Mesendoderm (in vitro differentiated cells): ENCODE measurements at regions not wholly inside any gene's neighbourhood (a gene's known extent, or its start where the extent isn't known, plus 50 kb on each side); places are given as distances from the start of the nearest gene placed in this dataset.

Experiments used
- DNase-seq: peaks from one replicate; pipeline ENCODE4 v3.0.0; 2013
- H2AK5ac ChIP-seq: 2 replicates; pipeline ENCODE4 v1.6.1; 2013; ENCODE audit warnings: low read length, inconsistent platforms
- H2BK120ac ChIP-seq: 2 replicates; pipeline ENCODE4 v1.6.1; 2013; ENCODE audit warnings: low read depth, mild to moderate bottlenecking, low read length, moderate library complexity, mixed read lengths
- H2BK15ac ChIP-seq: replicated peaks from 2 replicates; pipeline ENCODE4 v1.6.1; 2013; ENCODE audit warnings: low read depth, mild to moderate bottlenecking, moderate library complexity
- H2BK5ac ChIP-seq: 2 replicates; pipeline ENCODE4 v1.6.1; 2013; ENCODE audit warnings: low read length, inconsistent platforms
- H3K18ac ChIP-seq: 2 replicates; pipeline ENCODE4 v1.6.1; 2013; ENCODE audit warnings: mild to moderate bottlenecking, low read length, mixed read lengths
- H3K23ac ChIP-seq: one replicate; pipeline ENCODE4 v1.6.1; 2013; ENCODE audit warnings: low read length
- H3K27ac ChIP-seq: 2 replicates; pipeline ENCODE4 v1.5.1; 2013; ENCODE audit warnings: low read depth, mild to moderate bottlenecking, inconsistent platforms, low read length, moderate library complexity
- H3K27me3 ChIP-seq: 2 replicates; pipeline ENCODE4 v1.6.1; 2013; ENCODE audit warnings: low read length, control low read depth, mild to moderate bottlenecking, inconsistent platforms; ENCODE audit not compliant: insufficient read depth, poor library complexity
- H3K36me3 ChIP-seq: 2 replicates; pipeline ENCODE4 v1.6.1; 2013; ENCODE audit warnings: low read length, inconsistent platforms; ENCODE audit not compliant: control insufficient read depth, insufficient read depth
- H3K4ac ChIP-seq: one replicate; pipeline ENCODE4 v1.6.1; 2013; ENCODE audit warnings: low read depth, mild to moderate bottlenecking, low read length, moderate library complexity
- H3K4me1 ChIP-seq: 2 replicates; pipeline ENCODE4 v1.6.1; 2013; ENCODE audit warnings: low read depth, low read length, inconsistent platforms; ENCODE audit not compliant: control insufficient read depth
- H3K4me2 ChIP-seq: 2 replicates; pipeline ENCODE4 v1.6.1; 2013; ENCODE audit warnings: low read length
- H3K4me3 ChIP-seq: 2 replicates; pipeline ENCODE4 v1.5.1; 2013; ENCODE audit warnings: mild to moderate bottlenecking, low read length
- H3K56ac ChIP-seq: one replicate; pipeline ENCODE4 v1.6.1; 2013; ENCODE audit warnings: low read length
- H3K79me1 ChIP-seq: 2 replicates; pipeline ENCODE4 v1.6.1; 2013; ENCODE audit warnings: low read length, inconsistent platforms
- H3K79me2 ChIP-seq: 2 replicates; pipeline ENCODE4 v1.6.1; 2013; ENCODE audit warnings: mild to moderate bottlenecking, low read length; ENCODE audit not compliant: control insufficient read depth, insufficient read depth
- H3K9ac ChIP-seq: 2 replicates; pipeline ENCODE4 v1.6.1; 2013; ENCODE audit warnings: low read length, inconsistent platforms
- H4K5ac ChIP-seq: one replicate; pipeline ENCODE4 v1.6.1; 2013; ENCODE audit warnings: low read length
- H4K8ac ChIP-seq: one replicate; pipeline ENCODE4 v1.6.1; 2013; ENCODE audit warnings: low read depth, mild to moderate bottlenecking, control low read depth, low read length, moderate library complexity
- WGBS: extraction: QIAGEN DNeasy Blood & Tissue Kit; methylation state at CpG from one replicate; pipeline ENCODE4 v1.1.7; 2013; ENCODE audit warnings: low lambda C conversion rate, missing lambda C conversion rate; ENCODE audit not compliant: insufficient coverage; ENCODE audit errors: extremely low coverage; 5-methylcytosine and 5-hydroxymethylcytosine counted together

GRCh38 chr3:43948013-43948412 lies 257.3 kb downstream of the ABHD5 start:
- H3K79me1 ChIP-seq, result no peaks in the 10 kb centered on the region
- no peak overlapping the region for H4K8ac ChIP-seq
- H2BK15ac ChIP-seq, result no peak overlapping the region
- no peak overlapping the region for H3K27ac ChIP-seq
- H2BK120ac ChIP-seq, result no peak overlapping the region
- no peak overlapping the region for H3K4me2 ChIP-seq
- no peak for DNase-seq
- H3K4ac ChIP-seq, result no peak overlapping the region
- no peaks in the 10 kb centered on the region for H3K4me1 ChIP-seq
- H3K27me3 ChIP-seq, result no peaks in the 10 kb centered on the region
- no peak overlapping the region for H2BK5ac ChIP-seq
- no CpG with 5 or more reads among the region's 5 CpGs for WGBS
- H3K79me2 ChIP-seq, result no peaks in the 10 kb centered on the region
- no peaks in the 10 kb centered on the region for H3K36me3 ChIP-seq
- no peak overlapping the region for H4K5ac ChIP-seq
- no peak overlapping the region for H3K4me3 ChIP-seq
- no peak overlapping the region for H3K18ac ChIP-seq
- no peak overlapping the region for H3K56ac ChIP-seq
- no peak overlapping the region for H3K9ac ChIP-seq
- H3K23ac ChIP-seq, result no peak overlapping the region
- H2AK5ac ChIP-seq, result no peak overlapping the region

GRCh38 chr3:43949594-43949993 lies 258.9 kb downstream of the ABHD5 start:
- no peaks in the 10 kb centered on the region for H3K27me3 ChIP-seq
- no CpG with 5 or more reads among the region's 6 CpGs for WGBS
- no peaks in the 10 kb centered on the region for H3K79me1 ChIP-seq

DNA sequence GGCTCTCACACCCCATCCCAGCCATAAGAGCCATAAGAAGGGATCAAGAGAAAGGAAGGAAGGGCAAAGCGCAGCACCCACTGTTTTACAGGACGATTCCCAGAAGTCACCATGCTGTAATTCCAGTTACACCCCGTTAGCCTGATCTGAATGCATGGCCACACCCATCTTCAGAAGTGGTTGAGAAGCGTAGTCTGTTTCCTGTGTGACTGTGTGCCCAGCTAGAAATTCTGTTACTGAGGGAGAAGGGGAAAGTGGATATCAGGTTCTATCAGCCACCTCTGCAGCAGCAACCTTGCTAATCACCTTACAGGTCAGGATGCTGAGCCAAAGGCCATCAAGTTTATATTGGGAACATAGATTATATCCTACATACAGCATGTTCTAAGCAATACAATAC lies 260.0 kb downstream of the ABHD5 start:
- H3K27ac ChIP-seq, result no peak overlapping the region
- no peak overlapping the region for H2BK15ac ChIP-seq
- no CpG with 5 or more reads among the region's 4 CpGs for WGBS
- no peak overlapping the region for H3K9ac ChIP-seq
- H3K79me1 ChIP-seq, result no peaks in the 10 kb centered on the region
- no peak overlapping the region for H3K18ac ChIP-seq
- H2BK5ac ChIP-seq, result no peak overlapping the region
- H3K4me1 ChIP-seq, result no peaks in the 10 kb centered on the region
- no peak for DNase-seq
- H2AK5ac ChIP-seq, result no peak overlapping the region
- no peak overlapping the region for H2BK120ac ChIP-seq
- H3K4me3 ChIP-seq, result no peak overlapping the region
- H3K79me2 ChIP-seq, result no peaks in the 10 kb centered on the region
- H3K23ac ChIP-seq, result no peak overlapping the region
- no peaks in the 10 kb centered on the region for H3K36me3 ChIP-seq
- H4K8ac ChIP-seq, result no peak overlapping the region
- no peak overlapping the region for H4K5ac ChIP-seq
- H3K27me3 ChIP-seq, result no peaks in the 10 kb centered on the region
- no peak overlapping the region for H3K56ac ChIP-seq
- no peak overlapping the region for H3K4me2 ChIP-seq
- H3K4ac ChIP-seq, result no peak overlapping the region

More at GRCh38 chr3:43949594-43949993, 258.9 kb downstream of the ABHD5 start:
- H3K27ac ChIP-seq, result no peak overlapping the region
- no peak overlapping the region for H3K23ac ChIP-seq
- no peak overlapping the region for H3K56ac ChIP-seq
- H3K4me3 ChIP-seq, result no peak overlapping the region
- no peak overlapping the region for H2AK5ac ChIP-seq
- H3K4me1 ChIP-seq, result no peaks in the 10 kb centered on the region
- no peak overlapping the region for H3K9ac ChIP-seq
- H4K5ac ChIP-seq, result no peak overlapping the region
- no peaks in the 10 kb centered on the region for H3K36me3 ChIP-seq
- no peak overlapping the region for H2BK5ac ChIP-seq
- H2BK15ac ChIP-seq, result no peak overlapping the region
- H3K4me2 ChIP-seq, result no peak overlapping the region
- no peak overlapping the region for H2BK120ac ChIP-seq
- DNase-seq, result no peak
- no peaks in the 10 kb centered on the region for H3K79me2 ChIP-seq
- no peak overlapping the region for H3K4ac ChIP-seq
- H3K18ac ChIP-seq, result no peak overlapping the region
- no peak overlapping the region for H4K8ac ChIP-seq

DNA sequence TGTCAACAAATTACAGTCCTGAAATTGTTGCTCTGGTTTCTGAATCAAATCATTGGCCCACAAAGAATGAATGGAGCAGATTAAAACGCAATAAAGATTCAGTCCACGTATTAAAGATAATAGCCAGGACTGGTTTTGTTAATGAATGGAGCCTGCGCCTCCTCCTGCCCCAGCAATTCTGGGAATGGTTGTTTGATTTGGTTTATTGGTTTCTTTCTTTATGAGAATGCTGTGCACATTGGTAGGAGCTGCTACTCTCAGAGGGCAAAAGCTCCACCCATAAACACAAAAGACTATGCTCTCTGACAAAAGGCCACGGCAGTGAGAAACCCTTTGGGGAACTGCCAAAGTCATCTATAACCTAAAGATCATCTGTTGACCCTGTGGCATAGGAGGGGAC lies 261.1 kb downstream of the ABHD5 start:
- Histone ChIP-seq H3K18ac (no peak overlapping the region), H2BK120ac (no peak overlapping the region), H3K4ac (no peak overlapping the region), H3K56ac (no peak overlapping the region), H3K4me2 (no peak overlapping the region), H2BK5ac (no peak overlapping the region), H3K36me3 (no peaks in the 10 kb centered on the region), H3K79me2 (no peaks in the 10 kb centered on the region), H3K27me3 (no peaks in the 10 kb centered on the region), H3K79me1 (no peaks in the 10 kb centered on the region), H3K9ac (no peak overlapping the region), H3K23ac (no peak overlapping the region), H3K4me3 (no peak overlapping the region), H2BK15ac (no peak overlapping the region), H3K27ac (no peak overlapping the region), H3K4me1 (no peaks in the 10 kb centered on the region), H4K5ac (no peak overlapping the region), H4K8ac (no peak overlapping the region), H2AK5ac (no peak overlapping the region)
- no peak for DNase-seq
- WGBS, result no CpG with 5 or more reads among the region's 4 CpGs

- Histone ChIP-seq H3K9ac (no peak overlapping the region), H3K79me2 (no peaks in the 10 kb centered on the region), H3K4ac (no peak overlapping the region), H3K18ac (no peak overlapping the region), H3K79me1 (no peaks in the 10 kb centered on the region), H2BK120ac (no peak overlapping the region), H3K4me1 (no peaks in the 10 kb centered on the region), H3K56ac (no peak overlapping the region), H3K27me3 (no peaks in the 10 kb centered on the region), H4K8ac (no peak overlapping the region), H3K23ac (no peak overlapping the region), H4K5ac (no peak overlapping the region), H2AK5ac (no peak overlapping the region), H3K4me2 (no peak overlapping the region), H3K36me3 (no peaks in the 10 kb centered on the region), H3K4me3 (no peak overlapping the region), H2BK5ac (no peak overlapping the region), H3K27ac (no peak overlapping the region), H2BK15ac (no peak overlapping the region)
- no peak for DNase-seq
- no CpG with 5 or more reads among the region's 10 CpGs for WGBS
These were observed 262.6 kb downstream of the ABHD5 start for GRCh38 chr3:43953380-43953779.

DNA sequence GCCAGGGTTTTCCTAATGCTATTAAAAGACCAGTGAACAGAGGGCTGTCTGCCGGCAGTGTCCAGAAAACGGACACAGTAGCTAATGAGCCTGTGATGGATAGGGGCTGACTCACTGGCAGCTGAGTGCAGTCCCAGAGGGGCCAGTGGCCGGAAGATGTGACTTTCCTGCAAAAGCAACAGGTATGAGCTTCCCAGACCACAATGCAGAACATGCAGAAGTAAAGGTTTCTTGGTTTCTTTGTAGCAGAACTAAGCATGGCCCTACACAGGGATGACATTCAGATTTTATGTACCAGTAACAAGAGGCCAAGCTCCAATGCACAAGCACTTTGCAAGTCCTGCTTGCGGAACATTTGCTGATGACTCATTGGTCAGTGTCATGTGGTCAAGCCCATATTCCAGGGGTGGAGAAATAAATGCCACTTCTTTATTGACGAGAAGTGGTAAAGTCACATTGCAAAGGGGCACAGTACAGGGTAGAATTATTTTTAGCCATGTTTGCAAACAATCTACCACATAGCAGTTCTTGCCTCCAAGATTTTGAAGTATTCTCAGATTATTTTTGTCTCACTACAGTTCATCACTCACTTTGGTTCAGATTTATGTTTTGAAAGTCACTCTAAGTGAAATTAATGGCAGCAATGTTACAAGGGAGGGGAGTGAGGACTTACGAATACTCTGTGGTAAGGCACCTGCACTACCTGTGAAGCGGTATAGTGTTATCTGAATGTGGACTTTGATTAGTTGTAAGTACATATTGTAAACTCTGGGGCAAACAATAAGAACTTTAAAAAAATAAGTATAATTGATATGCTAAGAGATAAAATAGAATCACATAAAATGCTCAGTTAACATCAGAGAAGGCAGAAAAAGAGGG lies 263.3 kb downstream of the ABHD5 start:
- H3K4ac ChIP-seq, result no peak overlapping the region
- no peak overlapping the region for H3K27ac ChIP-seq
- no peak overlapping the region for H4K5ac ChIP-seq
- H3K23ac ChIP-seq, result no peak overlapping the region
- H2AK5ac ChIP-seq, result no peak overlapping the region
- H3K56ac ChIP-seq, result no peak overlapping the region
- H2BK120ac ChIP-seq, result no peak overlapping the region
- no CpG with 5 or more reads among the region's 7 CpGs for WGBS
- no peaks in the 10 kb centered on the region for H3K4me1 ChIP-seq
- H3K79me1 ChIP-seq, result no peaks in the 10 kb centered on the region
- H3K4me3 ChIP-seq, result no peak overlapping the region
- H4K8ac ChIP-seq, result no peak overlapping the region
- no peaks in the 10 kb centered on the region for H3K36me3 ChIP-seq
- H3K18ac ChIP-seq, result no peak overlapping the region
- H3K4me2 ChIP-seq, result no peak overlapping the region
- no peak for DNase-seq
- H3K79me2 ChIP-seq, result no peaks in the 10 kb centered on the region
- no peaks in the 10 kb centered on the region for H3K27me3 ChIP-seq
- no peak overlapping the region for H2BK15ac ChIP-seq
- no peak overlapping the region for H3K9ac ChIP-seq
- H2BK5ac ChIP-seq, result no peak overlapping the region
